ENCODE measurements at regions not wholly inside any gene's neighbourhood (a gene's known extent, or its start where the extent isn't known, plus 50 kb on each side); places are given as distances from the start of the nearest gene placed in this dataset.

DNA sequence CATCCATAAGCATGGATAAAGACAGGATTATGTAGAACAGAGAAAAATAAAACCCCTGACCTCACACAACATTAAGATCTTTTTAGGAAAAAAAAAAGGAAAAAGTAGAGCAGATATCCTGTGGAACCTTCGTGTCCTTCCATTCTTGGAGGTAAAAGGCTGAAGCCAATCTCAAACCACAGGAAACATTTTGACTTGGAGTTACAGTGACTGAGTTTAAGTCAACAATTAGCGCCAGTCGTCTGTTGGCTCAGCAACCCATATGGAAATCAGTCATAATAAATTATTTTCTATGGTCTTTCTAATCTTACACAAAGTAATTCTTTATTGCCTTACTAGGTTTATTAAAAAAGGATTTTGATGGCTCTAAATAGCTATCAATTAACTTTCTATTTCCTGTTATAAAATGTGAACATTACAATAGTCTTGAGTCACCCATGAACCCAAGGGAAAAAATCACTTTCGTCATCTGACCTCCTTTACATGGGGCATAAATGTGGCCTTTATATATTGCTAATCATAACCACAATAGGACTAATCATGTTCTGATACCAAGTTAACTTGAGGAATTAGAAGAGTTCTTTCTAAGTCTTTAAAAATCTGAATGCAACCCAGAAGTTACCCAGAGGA is 592.9 kb downstream of the TFAP2B start:
- H2AFZ ChIP-seq (ENCODE audit: control insufficient read depth, low read depth, low read length), result no peak overlapping the region
- ChIA-PET RAD21 (ENCODE audit: unreplicated experiment) (no interaction called here), POLR2A (no interaction called here), CTCF (no interaction called here), SMC1A (ENCODE audit: uncharacterized antibody, unreplicated experiment) (interaction anchor here (0.6 to 0.9 kb wide), 2 partner anchors 64 to 243 kb away, joined by 3 to 4 read pairs; no protein-coding TSS in a partner anchor)
- FAIRE-seq, result no peak
- no peak for ATAC-seq
- no peak overlapping the region for H3K4me2 ChIP-seq (ENCODE audit: control insufficient read depth, insufficient read depth)
- DNase-seq (ENCODE audit: low read depth, low spot score), result no peak
- in situ Hi-C loops (cut with MboI), result no loop called here
- H3K79me2 ChIP-seq (ENCODE audit: control insufficient read depth, insufficient read depth, low read length), result no peaks in the 10 kb centered on the region
- no peak overlapping the region for H3K4me3 ChIP-seq
- WGBS (ENCODE audit: insufficient coverage, insufficient replicate concordance, low lambda C conversion rate, missing lambda C conversion rate), result 31% methylated on average over 4 of the region's 4 CpGs
- H3K9ac ChIP-seq (ENCODE audit: control insufficient read depth, insufficient read depth, low read length), result no peak overlapping the region
- no peaks in the 10 kb centered on the region for H3K4me1 ChIP-seq (ENCODE audit: control insufficient read depth, insufficient read depth, low read length)
- no peaks in the 10 kb centered on the region for H3K36me3 ChIP-seq (ENCODE audit: control insufficient read depth in 2 of 2, insufficient read depth in 2 of 2, low read length in 1 of 2)
- intact Hi-C loops (cut with micrococcal nuclease; ENCODE audit: unreplicated experiment), result no loop called here
- H3K27me3 ChIP-seq (replicated peaks in 1 of 2; ENCODE audit: control insufficient read depth in 2 of 2, insufficient read depth in 2 of 2, low read length in 1 of 2), result no peaks in the 10 kb centered on the region
- no peak overlapping the region for H3K27ac ChIP-seq (ENCODE audit: control insufficient read depth, insufficient read depth)
- TF ChIP-seq SP1 (IDR thresholded peaks at IDR 0.05; ENCODE audit: low read depth, low read length) (no peak), TAF1 (IDR thresholded peaks at IDR 0.05; ENCODE audit: borderline replicate concordance, low read depth, low read length) (no peak), KDM1A (IDR thresholded peaks at IDR 0.05; ENCODE audit: borderline replicate concordance) (no peak), SMAD5 (IDR thresholded peaks at IDR 0.05; ENCODE audit: low read depth) (no peak), IRF4 (IDR thresholded peaks at IDR 0.05; ENCODE audit: low read depth, low read length) (no peak), STAT3 (IDR thresholded peaks at IDR 0.05; ENCODE audit: low read depth, low read length) (no peak), JUNB (IDR thresholded peaks at IDR 0.05) (no peak), RELA (IDR thresholded peaks at IDR 0.05; ENCODE audit: borderline replicate concordance, partially characterized antibody) (no peak), NFIC (IDR thresholded peaks at IDR 0.05; ENCODE audit: low read depth, low read length) (no peak), EGR1 (IDR thresholded peaks at IDR 0.05; ENCODE audit: borderline replicate concordance in 1 of 2, low read depth in 2 of 2, low read length in 2 of 2) (no peak), NR2C1 (IDR thresholded peaks at IDR 0.05) (no peak), TCF3 (IDR thresholded peaks at IDR 0.05; ENCODE audit: borderline replicate concordance, insufficient read depth, low read depth, low read length) (no peak), ETV6 (conservative IDR thresholded peaks at IDR 0.05 in 1 of 2, IDR thresholded peaks at IDR 0.05 in 1 of 2; ENCODE audit: borderline replicate concordance in 1 of 2, low read depth in 1 of 2) (no peak)
- TF ChIP-seq, protein P1, sequence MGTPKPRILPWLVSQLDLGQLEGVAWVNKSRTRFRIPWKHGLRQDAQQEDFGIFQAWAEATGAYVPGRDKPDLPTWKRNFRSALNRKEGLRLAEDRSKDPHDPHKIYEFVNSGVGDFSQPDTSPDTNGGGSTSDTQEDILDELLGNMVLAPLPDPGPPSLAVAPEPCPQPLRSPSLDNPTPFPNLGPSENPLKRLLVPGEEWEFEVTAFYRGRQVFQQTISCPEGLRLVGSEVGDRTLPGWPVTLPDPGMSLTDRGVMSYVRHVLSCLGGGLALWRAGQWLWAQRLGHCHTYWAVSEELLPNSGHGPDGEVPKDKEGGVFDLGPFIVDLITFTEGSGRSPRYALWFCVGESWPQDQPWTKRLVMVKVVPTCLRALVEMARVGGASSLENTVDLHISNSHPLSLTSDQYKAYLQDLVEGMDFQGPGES (IDR thresholded peaks at IDR 0.05), result no peak
- TF ChIP-seq, protein P2, sequence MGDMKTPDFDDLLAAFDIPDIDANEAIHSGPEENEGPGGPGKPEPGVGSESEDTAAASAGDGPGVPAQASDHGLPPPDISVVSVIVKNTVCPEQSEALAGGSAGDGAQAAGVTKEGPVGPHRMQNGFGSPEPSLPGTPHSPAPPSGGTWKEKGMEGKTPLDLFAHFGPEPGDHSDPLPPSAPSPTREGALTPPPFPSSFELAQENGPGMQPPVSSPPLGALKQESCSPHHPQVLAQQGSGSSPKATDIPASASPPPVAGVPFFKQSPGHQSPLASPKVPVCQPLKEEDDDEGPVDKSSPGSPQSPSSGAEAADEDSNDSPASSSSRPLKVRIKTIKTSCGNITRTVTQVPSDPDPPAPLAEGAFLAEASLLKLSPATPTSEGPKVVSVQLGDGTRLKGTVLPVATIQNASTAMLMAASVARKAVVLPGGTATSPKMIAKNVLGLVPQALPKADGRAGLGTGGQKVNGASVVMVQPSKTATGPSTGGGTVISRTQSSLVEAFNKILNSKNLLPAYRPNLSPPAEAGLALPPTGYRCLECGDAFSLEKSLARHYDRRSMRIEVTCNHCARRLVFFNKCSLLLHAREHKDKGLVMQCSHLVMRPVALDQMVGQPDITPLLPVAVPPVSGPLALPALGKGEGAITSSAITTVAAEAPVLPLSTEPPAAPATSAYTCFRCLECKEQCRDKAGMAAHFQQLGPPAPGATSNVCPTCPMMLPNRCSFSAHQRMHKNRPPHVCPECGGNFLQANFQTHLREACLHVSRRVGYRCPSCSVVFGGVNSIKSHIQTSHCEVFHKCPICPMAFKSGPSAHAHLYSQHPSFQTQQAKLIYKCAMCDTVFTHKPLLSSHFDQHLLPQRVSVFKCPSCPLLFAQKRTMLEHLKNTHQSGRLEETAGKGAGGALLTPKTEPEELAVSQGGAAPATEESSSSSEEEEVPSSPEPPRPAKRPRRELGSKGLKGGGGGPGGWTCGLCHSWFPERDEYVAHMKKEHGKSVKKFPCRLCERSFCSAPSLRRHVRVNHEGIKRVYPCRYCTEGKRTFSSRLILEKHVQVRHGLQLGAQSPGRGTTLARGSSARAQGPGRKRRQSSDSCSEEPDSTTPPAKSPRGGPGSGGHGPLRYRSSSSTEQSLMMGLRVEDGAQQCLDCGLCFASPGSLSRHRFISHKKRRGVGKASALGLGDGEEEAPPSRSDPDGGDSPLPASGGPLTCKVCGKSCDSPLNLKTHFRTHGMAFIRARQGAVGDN (IDR thresholded peaks at IDR 0.05), result no peak
- no peaks in the 10 kb centered on the region for H3K9me3 ChIP-seq (replicated peaks; ENCODE audit: control insufficient read depth, insufficient read depth, low read length)
- H4K20me1 ChIP-seq (ENCODE audit: control insufficient read depth, insufficient read depth), result no peaks in the 10 kb centered on the region
- BruUV-seq (replicated peaks), result no TSS peak

Measured in GM12878 (cell line).